HG03135 (cell line): ENCODE measurements at regions not wholly inside any gene's neighbourhood (a gene's known extent, or its start where the extent isn't known, plus 50 kb on each side); places are given as distances from the start of the nearest gene placed in this dataset.
A peak's percentile ranks its signal among the peaks of the same experiment; 100 is the strongest.
"Not testable (repeated sequence)": the region's sequence is repeated elsewhere in the genome, so short reads cannot be mapped to it uniquely, and the experiment has no call there.

Source experiments
- ATAC-seq: cut with Tn5 transposase; IDR thresholded peaks from one replicate; pipeline ENCODE4 v1.9.1; 2021; ENCODE audit warnings: mild to moderate bottlenecking, moderate library complexity; ENCODE audit not compliant: unreplicated experiment

DNA sequence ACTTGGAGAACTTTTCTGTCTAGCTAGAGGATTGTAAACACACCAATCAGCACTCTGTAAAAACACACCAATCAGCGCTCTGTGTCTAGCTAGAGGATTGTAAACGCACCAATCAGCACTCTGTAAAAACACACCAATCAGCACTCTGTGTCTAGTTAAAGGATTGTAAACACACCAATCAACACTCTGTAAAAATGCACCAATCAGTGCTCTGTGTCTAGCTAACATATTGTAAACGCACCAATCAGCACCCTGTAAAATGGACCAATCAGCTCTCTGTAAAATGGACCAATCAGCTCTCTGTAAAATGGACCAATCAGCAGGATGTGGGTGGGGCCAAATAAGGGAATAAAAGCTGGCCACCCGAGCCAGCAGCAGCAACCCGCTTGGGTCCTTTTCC lies 91.1 kb upstream of the KRAS start:
- not testable (repeated sequence) for ATAC-seq

DNA sequence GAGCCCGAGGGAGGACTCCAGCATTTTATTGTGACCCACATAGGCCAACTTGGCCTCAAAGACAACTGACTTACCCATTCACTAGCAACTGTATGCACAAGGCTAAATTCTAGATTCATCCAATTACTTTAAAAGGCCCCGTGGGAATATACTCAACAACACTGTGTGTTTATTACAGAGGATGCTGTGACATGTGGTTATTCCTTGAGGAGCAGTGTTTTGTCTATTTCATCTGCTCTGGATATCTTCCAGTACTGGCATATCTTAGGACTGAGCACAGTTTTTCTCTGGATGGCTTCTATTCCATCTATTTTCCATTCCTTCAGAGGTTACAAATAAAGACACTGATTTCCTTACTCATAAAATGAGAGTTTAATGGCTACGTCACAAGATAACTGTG lies 87.2 kb upstream of the KRAS start:
- ATAC-seq = no peak

DNA sequence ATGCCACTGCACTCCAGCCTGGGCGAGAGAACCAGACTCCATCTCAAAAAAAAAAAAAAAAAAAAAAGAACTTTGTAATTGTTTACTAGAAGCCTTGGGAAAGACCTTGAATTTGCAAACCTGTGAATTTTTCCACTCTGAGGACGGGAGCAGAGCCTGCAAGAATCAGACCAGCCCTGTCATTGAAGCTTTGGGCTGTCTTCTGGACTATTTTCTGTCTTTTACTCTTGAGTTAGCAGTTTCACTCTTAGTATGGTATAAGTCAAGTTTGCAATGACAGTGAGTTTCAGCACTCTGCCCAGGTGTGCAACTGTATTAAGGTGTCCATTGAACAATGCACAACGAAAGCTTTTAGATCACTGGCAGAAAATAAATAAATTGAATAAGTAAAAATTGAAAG lies 81.4 kb upstream of the KRAS start:
- peak; percentile 75 for ATAC-seq

DNA sequence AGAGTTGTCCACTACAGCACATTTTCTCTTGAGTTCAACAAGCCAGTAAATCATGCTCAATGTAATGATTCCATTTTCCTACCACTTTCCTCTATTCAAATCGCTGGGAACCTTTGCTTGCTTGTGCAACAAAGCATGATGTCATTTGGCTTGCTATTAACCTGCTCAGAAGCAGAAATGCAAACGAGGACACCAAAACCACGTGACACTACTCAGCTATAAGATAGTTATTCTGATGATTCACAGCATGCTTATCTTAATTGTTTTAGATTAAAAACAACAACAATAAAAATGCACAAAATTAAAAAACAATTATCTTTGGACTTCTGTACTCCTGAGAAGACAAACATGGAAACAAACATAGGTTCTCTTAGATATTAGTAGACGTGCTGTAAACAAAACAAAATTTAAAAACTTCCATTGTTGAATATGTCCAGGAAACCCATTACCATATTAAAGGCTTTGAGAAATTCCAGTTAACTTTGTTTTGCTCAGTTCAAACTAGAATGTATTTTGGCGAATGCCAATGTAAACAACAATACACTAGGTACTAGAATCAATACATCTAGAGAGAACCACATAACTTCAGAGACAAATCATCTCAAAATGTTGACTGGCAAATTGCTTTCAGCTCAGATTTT lies 77.5 kb upstream of the KRAS start:
- ATAC-seq = no peak

DNA sequence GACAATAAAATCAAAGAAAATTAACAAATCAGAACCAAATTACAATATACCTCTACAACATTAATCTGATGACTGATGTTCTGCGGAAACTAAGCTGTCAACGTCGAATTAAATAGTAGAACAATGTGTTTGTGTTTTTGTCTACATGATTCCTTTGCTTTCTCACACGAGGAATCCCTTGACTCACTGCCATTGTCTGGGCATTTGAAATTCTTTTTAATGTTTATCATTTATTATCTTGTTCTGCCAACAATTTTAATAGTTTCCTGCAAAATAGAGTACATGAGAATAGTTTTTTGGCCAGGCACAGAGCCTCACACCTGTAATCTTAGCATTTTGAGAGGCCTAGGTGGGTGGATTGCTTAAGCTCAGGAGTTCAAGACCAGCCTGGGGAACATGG lies 76.6 kb upstream of the KRAS start:
- no peak for ATAC-seq

DNA sequence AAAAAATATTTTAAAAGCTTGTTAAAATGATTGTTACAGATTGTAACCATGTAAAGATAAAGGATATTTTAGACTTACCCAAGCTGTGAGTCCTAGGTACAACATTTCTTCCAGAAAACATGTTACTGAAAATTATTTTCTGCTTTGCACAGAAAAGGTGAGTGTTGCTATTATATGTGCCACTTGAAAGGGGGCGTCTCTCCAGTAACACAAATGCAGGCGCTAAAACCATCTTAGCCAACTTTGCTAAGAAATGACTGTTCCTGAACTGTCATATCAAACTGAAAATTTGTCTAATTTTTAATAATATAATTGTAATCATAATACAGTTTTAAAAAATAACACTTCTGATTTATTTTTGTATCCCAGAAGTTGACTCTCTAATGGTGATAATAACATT lies 75.6 kb upstream of the KRAS start:
- no peak for ATAC-seq

DNA sequence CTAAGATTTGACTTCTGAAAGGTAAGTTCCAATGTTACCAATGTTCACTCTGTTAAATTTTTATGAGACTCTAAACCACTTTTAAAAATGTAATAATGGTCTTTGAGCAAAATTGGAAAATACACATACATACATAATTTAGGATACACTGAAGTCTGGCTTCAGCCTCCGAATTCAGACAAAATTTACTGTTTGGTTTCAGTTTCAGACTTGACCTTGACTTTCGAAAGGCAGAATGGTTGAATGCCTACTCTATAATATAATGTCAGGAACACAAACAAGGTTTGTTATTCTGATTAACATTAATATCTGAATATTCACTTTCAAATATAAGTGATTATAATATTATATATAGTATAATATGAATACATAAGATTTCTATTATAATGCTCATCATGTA lies 74.1 kb upstream of the KRAS start:
- ATAC-seq = no peak

DNA sequence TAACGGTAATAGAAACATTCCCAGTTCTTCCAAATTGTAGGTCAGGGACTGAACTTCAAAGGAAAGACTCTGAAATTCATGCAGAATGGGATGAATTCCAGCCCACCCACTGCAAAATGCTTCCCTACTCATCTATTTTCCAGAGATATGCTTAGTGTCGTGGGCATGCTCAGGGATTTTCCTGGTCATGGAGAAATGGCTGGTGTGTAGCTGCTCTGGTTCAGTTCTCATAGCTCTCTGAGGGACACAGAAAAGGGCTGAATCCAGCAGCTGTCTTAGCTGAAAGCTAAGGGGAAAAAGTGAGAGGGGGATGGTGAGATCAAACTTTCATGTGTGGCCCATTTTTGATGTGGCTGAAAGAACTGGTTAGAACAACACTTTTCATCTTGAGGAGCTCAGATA lies 72.9 kb upstream of the KRAS start:
- no peak for ATAC-seq

DNA sequence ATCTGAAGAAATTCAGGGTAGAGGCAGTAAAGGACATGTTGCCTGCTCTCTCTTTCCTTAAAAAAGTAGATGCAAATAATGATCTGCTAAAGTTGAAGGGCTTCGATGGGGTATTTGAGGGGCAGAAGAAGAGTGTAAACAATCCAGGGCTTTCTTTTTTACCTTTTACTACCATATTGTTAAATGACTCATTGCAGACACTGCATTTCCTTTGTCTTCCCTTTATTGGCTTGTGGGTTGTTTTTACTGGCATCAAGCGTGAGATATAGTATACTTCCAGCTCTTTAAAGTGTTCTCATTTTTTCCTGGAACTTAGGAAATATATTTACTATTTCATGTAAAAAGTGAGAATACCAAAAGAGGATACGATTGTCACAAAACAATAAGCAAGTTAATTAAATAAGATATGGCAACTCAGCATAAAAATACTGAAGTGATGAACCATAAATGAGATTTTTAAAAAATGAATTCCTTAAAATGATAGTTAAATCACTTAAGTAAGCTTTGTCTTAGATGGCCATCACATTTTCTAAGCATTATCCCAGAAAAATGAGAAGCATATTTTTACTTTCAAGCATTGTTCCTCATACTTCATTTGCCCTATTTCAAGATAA lies 72.3 kb upstream of the KRAS start:
- ATAC-seq = no peak

DNA sequence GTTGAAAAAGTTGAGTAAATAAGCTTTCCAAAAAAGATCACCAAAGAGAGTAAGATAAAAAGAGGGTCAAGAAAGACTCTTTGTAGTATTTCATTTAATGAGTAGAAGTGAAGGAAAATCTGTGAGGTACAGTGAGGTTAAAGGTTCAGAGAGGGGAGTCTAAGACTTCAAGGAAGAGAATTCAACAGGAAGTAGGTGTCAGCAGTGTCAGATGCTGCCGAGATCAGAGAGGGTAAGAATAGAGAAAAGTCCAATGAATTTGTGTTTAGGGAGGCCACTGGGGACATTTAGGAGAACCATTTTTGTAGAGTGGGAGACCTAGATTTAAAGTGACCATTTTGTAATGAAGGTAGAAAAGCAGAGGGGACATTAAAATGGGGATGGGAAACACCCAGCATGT lies 71.6 kb upstream of the KRAS start:
- ATAC-seq = no peak

DNA sequence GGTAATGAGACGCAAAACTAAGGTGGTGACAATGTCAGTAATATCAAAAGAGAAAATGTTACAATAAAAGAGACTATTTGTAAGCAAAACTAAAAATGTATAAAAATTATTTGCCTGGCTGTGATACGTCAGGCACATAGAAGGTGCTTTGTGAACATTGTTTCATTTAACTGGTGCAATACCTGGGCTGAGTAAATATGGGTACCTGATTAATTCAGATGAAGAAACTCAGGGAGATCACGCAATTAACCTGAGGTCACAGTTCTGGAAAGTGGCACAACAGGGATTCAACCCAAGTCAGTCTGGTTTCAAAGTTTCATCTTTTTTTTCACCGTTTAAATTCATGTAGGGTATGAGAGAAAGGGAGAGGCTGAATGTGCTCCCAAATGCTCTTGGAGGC lies 71.0 kb upstream of the KRAS start:
- ATAC-seq = no peak

DNA sequence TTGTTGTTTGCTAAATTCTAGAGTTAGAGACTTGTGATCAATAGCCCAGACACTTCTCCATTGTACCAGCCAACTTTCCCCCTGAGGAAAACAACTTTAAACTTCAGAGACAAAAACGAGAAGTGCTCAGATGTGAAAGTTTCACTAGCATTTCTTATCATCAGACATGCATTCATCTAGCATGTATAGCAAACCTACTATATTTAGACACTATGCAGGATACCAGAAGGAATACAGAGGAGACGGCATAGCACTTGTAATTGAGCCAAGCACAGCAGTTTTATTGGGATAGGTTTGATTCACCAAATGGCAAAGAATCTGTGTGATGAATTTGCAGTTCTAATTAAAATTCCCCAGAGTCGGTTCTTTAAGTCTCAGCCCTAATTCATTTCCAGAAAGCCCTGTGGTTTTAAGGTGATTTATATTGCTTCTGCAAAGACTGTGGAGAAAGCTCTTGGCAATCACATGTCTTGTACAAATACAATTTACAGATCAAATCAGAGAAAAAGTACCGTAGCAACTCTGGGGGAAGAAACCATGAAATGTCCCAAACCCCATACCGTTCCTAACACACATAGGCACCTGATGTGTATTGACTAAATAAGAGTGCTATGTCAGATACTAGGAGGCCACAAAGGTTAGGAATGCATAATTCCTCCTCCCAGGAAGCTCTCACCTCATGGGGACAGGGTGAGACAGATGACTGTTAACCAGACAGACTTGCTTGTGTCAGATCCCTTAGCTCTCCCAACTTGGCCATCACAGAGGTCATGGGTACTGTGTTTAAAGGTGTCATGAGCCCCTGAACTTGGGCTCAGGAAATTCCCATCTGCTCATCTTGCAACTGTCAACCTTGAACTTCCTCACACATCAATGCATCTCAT lies 69.6 kb upstream of the KRAS start:
- ATAC-seq = peak; percentile 65

DNA sequence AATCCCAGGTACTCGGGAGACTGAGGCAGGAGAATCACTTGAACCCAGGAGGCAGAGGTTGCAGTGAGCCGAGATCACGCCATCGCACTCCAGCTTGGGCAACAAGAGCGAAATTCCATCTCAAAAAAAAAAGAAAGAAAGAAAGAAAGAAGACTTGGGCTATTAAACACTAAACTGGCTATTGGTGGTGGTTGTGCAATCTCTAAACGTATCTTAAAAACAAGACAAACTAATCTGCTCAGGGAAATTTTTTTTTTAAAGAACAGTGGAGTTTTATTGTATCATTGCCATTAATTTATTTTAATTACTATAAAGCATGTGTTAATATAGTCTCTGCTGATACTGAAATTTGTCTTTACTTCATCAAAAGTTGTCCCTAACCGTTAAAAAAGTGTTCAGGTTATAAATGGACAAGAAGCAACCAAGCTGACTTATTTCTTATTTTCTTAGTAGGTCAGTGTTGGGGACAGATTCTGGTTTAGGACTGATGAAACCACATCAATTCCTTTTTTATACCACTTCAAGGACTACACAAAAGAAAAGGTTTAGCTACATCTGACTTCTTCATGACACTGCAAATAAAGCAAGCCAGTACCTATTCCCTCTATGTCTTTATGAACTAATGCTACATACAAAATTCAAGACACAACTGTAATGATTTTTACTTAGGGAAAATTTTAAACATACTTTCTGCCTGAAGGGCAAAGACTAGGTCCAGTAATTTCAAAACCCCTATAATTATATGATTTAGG lies 68.7 kb upstream of the KRAS start:
- ATAC-seq = no peak

DNA sequence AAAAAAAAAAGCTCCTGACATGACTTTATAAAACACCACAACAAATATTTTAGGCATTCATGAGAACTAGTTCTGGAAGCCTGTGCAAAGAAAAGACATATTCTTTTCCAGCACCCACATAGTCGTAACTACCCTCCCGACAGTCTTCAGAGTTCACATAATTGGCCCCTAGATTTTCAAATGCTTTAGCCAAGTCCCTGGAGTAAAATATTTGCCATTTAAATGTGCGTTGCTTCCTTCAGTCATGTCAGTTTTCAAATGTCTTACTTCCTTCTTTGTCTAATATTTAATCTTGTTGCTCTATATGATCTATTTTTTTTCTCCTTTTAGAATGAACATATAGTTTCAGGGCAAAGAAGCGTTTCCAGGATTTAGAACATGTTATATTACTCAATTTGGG lies 66.8 kb upstream of the KRAS start:
- no peak for ATAC-seq

DNA sequence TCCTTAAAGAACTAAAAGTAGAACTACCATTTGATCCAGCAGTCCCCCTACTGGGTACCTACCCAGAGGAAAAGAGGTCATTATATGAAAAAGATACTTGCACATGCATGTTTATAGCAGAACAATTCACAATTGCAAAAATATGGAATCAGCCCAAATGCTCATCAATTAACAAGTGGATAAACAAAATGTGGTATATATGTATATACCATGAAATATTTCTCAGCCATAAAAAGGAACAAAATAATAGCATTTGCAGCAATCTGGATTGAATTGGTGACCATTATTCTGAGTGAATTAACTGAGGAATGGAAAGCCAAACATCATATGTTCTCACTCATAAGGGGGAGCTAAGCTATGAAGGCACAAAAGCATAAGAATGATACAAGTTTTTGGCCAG lies 64.7 kb upstream of the KRAS start:
- ATAC-seq = no peak

DNA sequence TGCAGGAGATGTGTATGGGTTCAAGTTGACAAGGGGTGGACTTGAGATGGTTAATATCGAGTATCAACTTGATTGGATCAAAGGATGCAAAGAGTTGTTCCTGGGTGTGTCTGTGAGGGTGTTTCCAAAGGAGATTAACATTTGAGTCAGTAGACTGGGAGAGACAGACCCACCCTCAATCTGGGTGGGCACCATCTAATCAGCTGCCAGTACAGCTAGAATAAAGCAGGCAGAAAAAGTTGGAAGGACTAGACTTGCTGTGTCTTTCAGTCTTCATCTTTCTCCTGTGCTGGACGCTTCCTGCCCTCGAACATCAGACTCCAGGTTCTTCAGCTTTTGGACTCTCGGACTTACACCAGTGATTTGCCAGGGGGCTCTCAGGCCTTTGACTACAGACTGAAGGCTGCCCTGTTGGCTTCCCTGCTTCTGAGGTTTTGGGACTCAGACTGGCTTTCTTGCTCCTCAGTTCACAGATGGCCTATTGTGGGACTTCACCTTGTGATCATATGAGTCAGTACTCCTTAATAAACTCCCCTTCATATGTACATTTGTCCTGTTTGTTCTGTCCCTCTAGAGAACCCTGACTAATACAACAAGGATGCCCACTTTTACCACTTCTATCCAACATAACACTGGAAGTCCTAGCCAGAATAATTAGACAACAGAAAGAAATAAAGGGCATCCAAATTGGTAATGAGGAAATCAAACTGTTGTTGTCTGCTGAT lies 62.7 kb upstream of the KRAS start:
- not testable (repeated sequence) for ATAC-seq

DNA sequence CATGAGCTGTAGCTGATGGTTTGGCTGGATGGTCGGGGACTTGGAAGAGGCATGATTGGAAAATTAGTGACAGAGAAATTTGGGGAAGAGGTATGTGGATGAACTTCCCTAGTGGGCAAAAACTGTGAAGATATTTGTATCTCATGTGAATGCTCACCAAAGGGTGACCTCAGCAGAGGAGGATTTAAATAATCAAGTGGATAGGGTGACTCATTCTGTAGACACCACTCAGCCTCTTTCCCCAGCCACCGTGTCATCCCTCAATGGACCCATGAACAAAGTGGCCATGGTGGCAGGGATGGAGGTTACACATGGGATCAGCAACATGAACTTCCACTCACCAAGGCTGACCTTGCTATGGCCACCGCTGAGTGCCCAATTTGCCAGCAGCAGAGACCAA lies 60.8 kb upstream of the KRAS start:
- no peak for ATAC-seq

DNA sequence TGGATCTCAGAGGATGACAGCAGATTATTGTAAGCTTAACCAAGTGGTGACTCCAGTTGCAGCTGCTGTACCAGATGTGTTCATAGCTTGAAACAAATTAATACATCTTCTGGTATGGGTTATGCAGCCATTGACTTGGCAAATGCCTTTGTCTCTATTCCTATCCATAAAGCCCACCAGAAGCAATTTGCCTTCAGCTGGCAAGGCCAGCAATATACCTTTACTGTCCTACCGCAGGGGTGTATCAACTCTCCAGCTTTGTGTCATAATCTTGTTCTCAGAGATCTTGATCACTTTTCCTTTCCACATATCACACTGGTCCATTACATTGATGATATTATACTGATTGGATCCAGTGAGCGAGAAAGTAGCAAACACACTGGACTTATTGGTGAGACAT lies 59.3 kb upstream of the KRAS start:
- not testable (repeated sequence) for ATAC-seq

DNA sequence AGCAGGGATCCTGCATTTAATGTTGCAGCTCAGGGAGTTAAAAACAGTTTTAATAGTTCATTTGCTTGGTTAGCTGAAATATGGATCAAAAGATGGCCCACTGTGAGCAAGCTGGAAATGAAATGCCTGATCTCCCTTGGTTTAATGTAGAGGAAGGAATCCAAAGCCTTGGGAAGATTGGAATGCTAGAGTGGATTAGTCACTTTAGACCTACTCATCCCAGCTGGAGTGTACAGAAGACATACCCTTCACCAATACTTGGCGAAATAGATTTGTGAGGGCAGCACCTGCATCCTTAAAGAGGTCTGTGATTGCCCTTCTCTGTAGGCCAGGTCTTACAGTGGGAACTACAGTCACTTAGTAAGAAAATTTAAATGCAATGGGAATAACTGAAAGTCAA lies 58.0 kb upstream of the KRAS start:
- ATAC-seq = no peak

DNA sequence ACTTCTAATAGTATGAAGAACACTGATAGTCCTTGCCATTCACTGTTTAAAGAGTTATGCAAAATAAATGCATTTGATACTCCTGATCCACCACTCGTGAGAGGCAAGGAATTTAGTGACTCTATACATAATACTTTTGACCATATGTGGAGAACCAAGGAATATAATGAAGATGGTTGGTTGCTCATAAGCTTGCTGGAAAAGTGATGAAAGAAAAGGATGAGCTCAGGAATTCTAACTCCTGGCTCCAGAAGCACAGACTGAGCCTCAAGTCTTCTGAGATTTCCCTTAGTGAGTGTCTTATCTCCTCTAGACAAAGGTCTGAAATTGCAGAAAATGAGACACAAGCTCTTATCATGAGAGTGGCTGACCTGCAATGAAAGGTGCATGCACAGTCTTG lies 57.1 kb upstream of the KRAS start:
- ATAC-seq = no peak

DNA sequence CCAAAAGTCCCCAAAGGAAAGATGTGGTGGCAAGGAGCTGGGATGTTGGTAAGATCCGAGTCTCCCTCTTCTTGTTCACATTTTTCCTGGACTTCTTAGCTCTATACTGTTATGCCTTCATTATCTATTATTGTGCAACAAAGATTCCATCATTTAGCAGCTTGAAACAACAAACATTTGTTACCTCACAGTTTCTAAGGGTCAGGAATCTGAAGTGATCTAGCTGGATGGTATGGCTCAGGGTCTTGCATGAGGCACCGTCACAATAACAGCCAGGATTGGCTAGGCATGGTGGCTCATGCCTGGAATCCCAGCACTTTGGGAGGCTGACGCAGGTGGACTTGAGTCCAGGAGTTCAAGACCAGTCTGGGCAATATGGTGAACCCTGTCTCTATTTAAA lies 51.1 kb upstream of the KRAS start:
- ATAC-seq = no peak
